ENCODE measurements at regions not wholly inside any gene's neighbourhood (a gene's known extent, or its start where the extent isn't known, plus 50 kb on each side); places are given as distances from the start of the nearest gene placed in this dataset.
"Not testable (repeated sequence)": the region's sequence is repeated elsewhere in the genome, so short reads cannot be mapped to it uniquely, and the experiment has no call there.

GRCh38 chr4:159926871-159927270, 824.0 kb downstream of the RAPGEF2 start:
- DNase-seq (ENCODE audit: low read depth): no peak
- H3K4me3 ChIP-seq (ENCODE audit: low read depth, low read length): no peak overlapping the region
- no peak for TF ChIP-seq CTCF (IDR thresholded peaks at IDR 0.05; ENCODE audit: insufficient read depth, low read depth, low read length)

- no peak for TF ChIP-seq CTCF (IDR thresholded peaks at IDR 0.05; ENCODE audit: insufficient read depth, low read depth, low read length)
- no peak for DNase-seq (ENCODE audit: low read depth)
- H3K4me3 ChIP-seq (ENCODE audit: low read depth, low read length): no peak overlapping the region
Observed at GRCh38 chr4:159927781-159928180, 824.9 kb downstream of the RAPGEF2 start.

- not testable (repeated sequence) for DNase-seq (ENCODE audit: low read depth); H3K4me3 ChIP-seq (ENCODE audit: low read depth, low read length)
Observed at GRCh38 chr4:159934602-159935001, 831.7 kb downstream of the RAPGEF2 start.

GRCh38 chr4:159937595-159937994, 834.7 kb downstream of the RAPGEF2 start:
- DNase-seq (ENCODE audit: low read depth): no peak
- no peak for TF ChIP-seq CTCF (IDR thresholded peaks at IDR 0.05; ENCODE audit: insufficient read depth, low read depth, low read length)
- no peak overlapping the region for H3K4me3 ChIP-seq (ENCODE audit: low read depth, low read length)

GRCh38 chr4:159939681-159940080, 836.8 kb downstream of the RAPGEF2 start:
- not testable (repeated sequence) for H3K4me3 ChIP-seq (ENCODE audit: low read depth, low read length); DNase-seq (ENCODE audit: low read depth)

GRCh38 chr4:159941076-159941475, 838.2 kb downstream of the RAPGEF2 start:
- no peak for DNase-seq (ENCODE audit: low read depth)
- no peak for TF ChIP-seq CTCF (IDR thresholded peaks at IDR 0.05; ENCODE audit: insufficient read depth, low read depth, low read length)
- H3K4me3 ChIP-seq (ENCODE audit: low read depth, low read length): no peak overlapping the region

GRCh38 chr4:159944477-159944876, 841.6 kb downstream of the RAPGEF2 start:
- H3K4me3 ChIP-seq (ENCODE audit: low read depth, low read length): no peak overlapping the region
- TF ChIP-seq CTCF (IDR thresholded peaks at IDR 0.05; ENCODE audit: insufficient read depth, low read depth, low read length): no peak
- DNase-seq (ENCODE audit: low read depth): no peak

GRCh38 chr4:159946983-159947615, 844.2 kb downstream of the RAPGEF2 start:
- TF ChIP-seq CTCF (IDR thresholded peaks at IDR 0.05; ENCODE audit: insufficient read depth, low read depth, low read length): peak; percentile 61
- DNase-seq (ENCODE audit: low read depth): peak; percentile 51
- no peak overlapping the region for H3K4me3 ChIP-seq (ENCODE audit: low read depth, low read length)
